ENCODE measurements at regions not wholly inside any gene's neighbourhood (a gene's known extent, or its start where the extent isn't known, plus 50 kb on each side); places are given as distances from the start of the nearest gene placed in this dataset.
"Not testable (repeated sequence)": the region's sequence is repeated elsewhere in the genome, so short reads cannot be mapped to it uniquely, and the experiment has no call there.

- Histone ChIP-seq H3K27me3 (ENCODE audit: insufficient read depth in 3 of 3, low read length in 2 of 3) (no peaks in the 10 kb centered on the region), H3K9me3 (peaks cover 4% of the 10 kb centered on the region), H3K4me1 (no peaks in the 10 kb centered on the region), H3K4me3 (no peak overlapping the region), H3K27ac (no peak overlapping the region), H3K36me3 (ENCODE audit: insufficient read depth in 1 of 2, low read depth in 1 of 2) (no peaks in the 10 kb centered on the region)
- TF ChIP-seq CTCF (IDR thresholded peaks at IDR 0.05) = no peak
- WGBS, 3 donors = 32 to 35% (median 34%) methylated on average over 3 of the region's 3 CpGs
- no peak for DNase-seq
- no peak for ATAC-seq
- intact Hi-C loops (cut with DNase I) = no loop called here
Measured at GRCh38 chr3:147157631-147158030, 248.7 kb downstream of the ZIC4 start.

GRCh38 chr3:147154988-147155387, 251.4 kb downstream of the ZIC4 start:
- H3K9me3 ChIP-seq; intact Hi-C loops (cut with DNase I); H3K36me3 ChIP-seq (ENCODE audit: insufficient read depth in 1 of 2, low read depth in 1 of 2); DNase-seq; H3K27ac ChIP-seq; H3K27me3 ChIP-seq (ENCODE audit: insufficient read depth in 3 of 3, low read length in 2 of 3); H3K4me3 ChIP-seq; ATAC-seq; H3K4me1 ChIP-seq: not testable (repeated sequence)
- WGBS, 3 donors = 61 to 72% (median 65%) methylated on average over 10 of the region's 10 CpGs

GRCh38 chr3:147153830-147154539, 252.4 kb downstream of the ZIC4 start:
- Histone ChIP-seq H3K4me1 (no peaks in the 10 kb centered on the region), H3K4me3 (no peak overlapping the region), H3K9me3 (peaks cover 4% of the 10 kb centered on the region), H3K27me3 (ENCODE audit: insufficient read depth in 3 of 3, low read length in 2 of 3) (no peaks in the 10 kb centered on the region), H3K36me3 (ENCODE audit: insufficient read depth in 1 of 2, low read depth in 1 of 2) (no peaks in the 10 kb centered on the region), H3K27ac (no peak overlapping the region)
- ATAC-seq (no peak), DNase-seq (peak in 1 of 2 donors; percentile 43)
- WGBS, 3 donors = 91 to 94% (median 92%) methylated on average over 24 to 30 of the region's 30 CpGs
- TF ChIP-seq CTCF (IDR thresholded peaks at IDR 0.05) = no peak
- intact Hi-C loops (cut with DNase I) = no loop called here

- Histone ChIP-seq H3K27me3 (ENCODE audit: insufficient read depth in 3 of 3, low read length in 2 of 3) (no peaks in the 10 kb centered on the region), H3K36me3 (ENCODE audit: insufficient read depth in 1 of 2, low read depth in 1 of 2) (no peaks in the 10 kb centered on the region), H3K9me3 (peaks cover 4% of the 10 kb centered on the region), H3K4me3 (no peak overlapping the region), H3K27ac (no peak overlapping the region), H3K4me1 (no peaks in the 10 kb centered on the region)
- ATAC-seq (no peak), DNase-seq (no peak)
- intact Hi-C loops (cut with DNase I) = no loop called here
- TF ChIP-seq CTCF (IDR thresholded peaks at IDR 0.05) = no peak
- WGBS, 3 donors = 74 to 85% (median 84%) methylated on average over 3 of the region's 3 CpGs
Measured at GRCh38 chr3:147152476-147152875, 253.9 kb downstream of the ZIC4 start.

GRCh38 chr3:147141516-147142288, 264.6 kb downstream of the ZIC4 start:
- ATAC-seq (no peak), DNase-seq (no peak)
- H3K4me3 ChIP-seq = no peak overlapping the region
- no peaks in the 10 kb centered on the region for H3K27me3 ChIP-seq (ENCODE audit: insufficient read depth in 3 of 3, low read length in 2 of 3)
- H3K36me3 ChIP-seq (ENCODE audit: insufficient read depth in 1 of 2, low read depth in 1 of 2) = no peaks in the 10 kb centered on the region
- WGBS, 3 donors = 61 to 76% (median 71%) methylated on average over 2 of the region's 2 CpGs
- H3K9me3 ChIP-seq = no peaks in the 10 kb centered on the region
- no peak for TF ChIP-seq CTCF (IDR thresholded peaks at IDR 0.05)
- intact Hi-C loops (cut with DNase I) = no loop called here
- H3K4me1 ChIP-seq = no peaks in the 10 kb centered on the region
- no peak overlapping the region for H3K27ac ChIP-seq

Measured in psoas muscle (tissue), 7 donors.